CD4-positive, alpha-beta T cell treated with Interleukin-15 for 4 hours (primary cell): ENCODE measurements at regions not wholly inside any gene's neighbourhood (a gene's known extent, or its start where the extent isn't known, plus 50 kb on each side); places are given as distances from the start of the nearest gene placed in this dataset.
"Not testable (repeated sequence)": the region's sequence is repeated elsewhere in the genome, so short reads cannot be mapped to it uniquely, and the experiment has no call there.

Source experiments
- DNase-seq: peaks from one replicate; pipeline ENCODE4 v3.0.0-alpha.2; 2020; ENCODE audit warnings: low spot score

DNA sequence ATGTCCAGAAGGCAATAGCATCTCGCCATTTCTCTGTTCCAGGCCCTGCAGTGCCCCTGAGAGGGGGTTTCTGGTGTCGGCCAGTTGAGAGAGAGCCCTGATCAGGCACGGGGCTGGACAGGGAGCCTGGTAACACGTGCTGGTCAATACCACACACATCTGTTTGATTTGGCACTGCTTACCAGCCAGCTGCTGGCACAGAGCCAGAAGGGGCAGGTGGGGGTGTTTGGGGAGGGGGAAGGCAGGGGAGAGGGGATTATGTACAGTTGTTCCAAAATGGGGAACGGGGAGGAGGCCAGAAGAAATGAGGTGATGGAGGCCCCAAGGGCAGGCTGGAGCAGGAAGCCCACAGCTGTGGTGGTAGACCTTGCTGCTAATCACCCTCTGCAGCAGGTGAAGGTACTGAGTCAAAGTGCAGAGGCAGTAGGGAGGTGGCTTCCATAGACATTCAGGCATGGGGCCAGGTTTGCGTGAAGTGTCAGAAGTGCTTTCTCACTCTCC, 153.5 kb upstream of the LPP start:
- DNase-seq = peak; percentile 40

DNA sequence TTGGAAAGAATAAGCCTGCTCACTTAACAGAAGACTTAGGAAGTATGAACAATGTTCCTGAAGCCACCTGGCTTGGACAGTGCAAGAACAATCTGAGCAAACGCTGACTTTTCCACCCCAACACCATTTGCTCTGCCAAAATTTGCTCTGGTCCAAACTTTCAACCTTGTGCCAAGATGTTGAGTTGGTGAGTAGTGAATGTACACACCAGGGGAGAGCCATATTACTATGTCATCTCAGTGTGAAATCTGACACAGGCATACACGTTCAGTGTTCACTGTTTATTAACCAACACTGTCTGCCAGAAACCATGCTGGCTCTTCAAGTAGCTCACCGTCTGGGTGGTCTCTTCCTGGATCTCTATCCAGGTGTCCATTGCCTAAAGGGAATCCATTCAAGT, 152.9 kb upstream of the LPP start:
- DNase-seq = no peak

DNA sequence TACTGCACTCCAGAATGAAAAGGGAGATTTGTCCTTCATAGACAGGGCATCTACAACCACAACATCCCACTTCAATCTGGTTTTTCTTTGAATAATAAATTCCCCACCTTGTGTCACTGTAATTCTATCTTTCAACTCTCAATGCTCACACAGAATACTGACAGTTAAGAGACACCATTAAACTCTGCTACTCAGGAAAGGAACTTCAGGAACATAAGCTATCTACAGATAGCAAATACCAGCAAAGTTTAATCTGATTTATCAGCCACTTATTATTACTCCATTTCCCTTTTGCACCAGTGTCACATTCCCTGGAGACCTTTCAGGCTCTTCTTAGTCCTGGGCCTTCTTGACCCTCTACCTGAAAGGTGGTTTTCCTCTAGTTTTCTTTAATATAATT, 152.0 kb upstream of the LPP start:
- DNase-seq = no peak

DNA sequence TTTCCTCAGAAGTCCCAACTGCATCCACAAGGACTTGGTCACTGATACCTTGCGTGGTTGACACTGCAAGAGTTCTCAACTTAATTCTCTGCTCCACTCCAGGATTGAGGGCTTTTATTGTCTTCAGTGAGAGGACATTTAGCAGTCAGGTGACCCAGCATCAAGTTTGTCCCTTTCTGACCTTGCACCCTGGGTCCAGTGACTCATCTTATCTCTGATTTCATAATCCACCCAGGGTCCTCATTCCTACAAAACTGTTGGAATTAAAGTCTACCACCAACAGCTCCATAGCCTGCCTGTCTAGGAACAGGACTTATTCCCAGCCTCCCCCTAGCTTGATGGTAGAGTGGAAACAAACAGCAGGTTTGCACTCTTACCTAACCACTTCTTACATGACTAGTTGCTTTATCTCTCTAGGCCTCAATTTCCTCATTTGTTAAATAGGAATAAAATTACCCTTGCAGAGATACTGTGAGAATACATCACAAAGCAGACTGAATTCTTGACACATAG, 151.3 kb upstream of the LPP start:
- DNase-seq = no peak

DNA sequence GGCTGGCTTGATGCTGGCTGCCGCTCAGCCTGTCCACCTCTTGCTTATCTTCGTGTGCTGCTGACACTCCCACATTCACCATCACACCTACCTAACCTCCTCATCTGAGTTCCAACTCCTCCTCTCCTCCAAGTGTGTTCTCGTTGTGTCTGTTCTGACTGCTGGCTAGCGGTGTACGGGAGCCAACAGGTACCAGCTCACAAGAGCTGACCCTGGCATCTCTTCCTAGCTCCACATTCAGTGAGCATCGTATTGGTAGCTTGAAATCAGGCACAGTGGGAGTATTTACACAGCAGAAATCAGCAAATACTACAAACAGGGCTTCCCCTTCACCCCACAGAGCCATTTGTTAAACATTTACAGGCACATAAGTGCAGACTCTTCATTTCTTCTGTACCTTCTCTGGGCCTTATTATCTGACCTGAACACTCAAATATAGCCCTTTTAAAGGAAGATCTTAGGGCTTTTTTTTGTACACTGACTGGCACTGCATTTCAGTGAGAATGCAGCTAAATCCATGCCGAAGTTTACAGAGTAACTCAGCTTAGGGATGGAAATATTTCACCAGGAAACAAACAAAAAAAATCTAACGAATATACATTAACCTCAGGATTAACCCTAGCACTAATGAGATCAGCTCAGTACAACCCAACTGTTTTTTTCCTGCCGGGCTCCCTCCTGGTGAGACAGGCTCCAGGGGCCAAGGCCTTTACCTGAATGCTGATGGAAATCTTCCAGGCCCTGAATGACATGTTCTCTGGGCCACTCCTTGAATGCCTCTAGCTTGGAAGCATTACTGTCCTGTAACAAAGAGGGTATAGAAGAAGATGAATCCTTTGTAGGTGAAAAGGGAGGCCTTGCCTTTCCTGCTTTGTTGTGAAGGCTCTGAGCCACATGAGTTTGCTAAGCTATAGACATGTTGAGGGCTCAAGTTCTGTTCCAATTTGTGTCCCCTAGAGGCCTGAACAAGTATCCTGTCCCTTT, 150.5 kb upstream of the LPP start:
- no peak for DNase-seq

DNA sequence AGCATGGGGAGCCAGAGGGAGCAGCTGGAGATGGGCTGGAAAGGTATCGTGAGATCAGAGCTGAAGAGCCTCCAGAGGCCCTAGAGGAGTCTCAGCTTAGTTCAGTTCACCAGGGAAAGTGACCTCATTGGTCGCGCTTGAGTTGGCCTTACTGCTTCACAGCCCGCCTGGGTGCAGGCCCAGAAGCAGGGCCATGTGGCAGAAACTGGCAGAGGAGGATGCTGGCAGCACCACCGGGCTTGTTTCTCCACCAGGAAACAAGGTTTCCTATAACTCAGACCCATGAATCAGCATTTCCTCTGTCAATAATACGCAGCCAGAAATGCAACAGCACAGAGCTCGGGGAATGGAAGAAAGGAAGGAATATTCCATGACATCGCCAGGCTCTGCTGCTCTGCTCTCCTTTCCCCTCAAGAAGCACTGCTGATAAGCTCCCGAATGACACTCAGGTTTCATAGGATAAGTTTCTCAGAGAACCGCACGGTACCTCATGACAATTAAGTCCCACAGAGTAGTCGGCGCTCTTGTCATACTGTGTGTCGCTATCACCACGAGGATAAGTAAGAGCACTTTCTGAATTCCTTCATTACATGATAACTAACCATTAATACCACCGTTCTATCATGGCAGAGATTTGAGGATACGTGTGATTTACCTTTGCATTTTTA, 147.1 kb upstream of the LPP start:
- no peak for DNase-seq

DNA sequence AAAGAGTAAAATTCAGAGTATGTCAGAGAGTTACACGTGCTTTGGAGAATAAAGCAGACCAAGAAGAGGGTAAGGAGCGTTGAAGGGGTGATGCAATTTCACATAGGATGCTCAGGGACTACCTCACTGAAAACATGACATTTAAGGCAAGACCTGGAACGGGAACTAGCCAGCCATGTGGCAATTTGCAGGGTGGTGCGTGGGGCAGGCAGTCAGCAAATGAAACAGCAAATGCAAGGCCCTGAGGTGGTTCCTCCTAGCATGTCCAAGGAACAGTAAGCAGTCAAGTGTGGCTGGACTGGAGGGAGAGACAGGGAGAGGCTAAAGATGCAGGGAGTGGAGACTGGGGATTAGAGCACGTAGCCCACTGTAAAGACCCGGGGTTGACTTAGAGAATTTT, 146.1 kb upstream of the LPP start:
- DNase-seq = no peak

DNA sequence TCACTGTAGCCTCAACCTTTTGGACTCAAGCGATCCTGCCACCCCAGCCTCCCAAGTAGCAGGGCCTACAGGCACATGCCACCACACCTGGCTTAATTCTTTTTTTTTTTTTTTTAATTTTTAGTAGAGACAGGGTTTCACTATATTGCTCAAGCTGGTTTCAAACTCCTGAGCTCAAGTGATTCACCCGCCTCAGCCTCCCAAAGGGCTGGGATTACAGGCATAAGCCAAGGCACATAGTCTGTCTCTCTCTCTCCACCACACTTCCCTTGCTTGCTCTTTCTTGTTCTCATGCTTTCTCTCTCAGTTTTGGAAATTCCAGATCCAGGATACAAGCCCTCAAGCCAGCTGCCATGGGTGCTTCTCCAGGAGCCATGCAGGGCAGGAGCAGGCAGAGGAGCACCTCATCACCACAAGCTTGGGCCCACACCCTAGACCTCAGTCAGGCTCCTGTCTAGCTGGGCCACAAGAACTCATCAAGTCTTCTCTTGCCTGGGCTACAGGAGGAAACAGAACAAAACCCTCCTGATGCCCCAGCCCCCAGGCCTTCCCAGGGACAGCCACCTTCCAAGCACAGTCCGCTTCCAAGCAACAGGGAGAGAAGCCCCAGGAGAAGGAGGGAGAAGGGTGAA, 145.3 kb upstream of the LPP start:
- DNase-seq = no peak

DNA sequence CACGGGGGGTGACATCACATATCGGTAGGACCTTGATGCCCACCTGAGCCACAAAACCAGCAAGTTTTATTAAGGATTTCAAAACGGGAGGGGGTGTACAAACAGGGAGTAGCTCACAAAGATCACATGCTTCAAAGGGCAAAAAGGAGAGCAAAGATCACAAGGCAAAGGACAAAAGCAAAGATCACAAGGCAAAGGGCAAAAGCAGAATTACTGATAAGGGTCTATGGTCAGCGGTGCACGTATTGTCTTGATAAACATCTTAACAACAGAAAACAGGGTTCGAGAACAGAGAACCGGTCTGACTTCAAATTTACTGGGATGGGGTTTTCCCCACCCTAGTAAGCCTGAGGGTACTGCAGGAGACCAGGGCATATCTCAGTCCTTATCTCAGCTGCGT, 143.5 kb upstream of the LPP start:
- DNase-seq = no peak

DNA sequence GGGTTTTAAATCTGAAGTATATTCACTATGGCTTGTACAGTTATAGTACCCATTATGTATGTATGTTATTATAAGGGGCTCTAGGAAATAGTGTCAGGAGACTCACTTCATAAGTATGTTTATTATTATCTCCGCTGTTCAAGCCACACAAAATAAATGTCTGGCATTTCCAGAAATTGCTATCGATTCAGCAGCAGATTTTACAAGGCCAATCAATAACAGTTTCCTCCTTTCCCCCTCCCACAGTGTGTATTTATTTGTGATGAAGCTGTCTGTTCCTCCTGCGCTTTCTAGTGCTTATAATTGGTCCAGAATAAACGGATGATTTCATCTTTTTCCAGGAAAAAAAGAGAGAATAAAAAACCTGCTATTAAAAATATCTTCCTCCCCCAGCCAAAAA, 134.2 kb upstream of the LPP start:
- DNase-seq = no peak

DNA sequence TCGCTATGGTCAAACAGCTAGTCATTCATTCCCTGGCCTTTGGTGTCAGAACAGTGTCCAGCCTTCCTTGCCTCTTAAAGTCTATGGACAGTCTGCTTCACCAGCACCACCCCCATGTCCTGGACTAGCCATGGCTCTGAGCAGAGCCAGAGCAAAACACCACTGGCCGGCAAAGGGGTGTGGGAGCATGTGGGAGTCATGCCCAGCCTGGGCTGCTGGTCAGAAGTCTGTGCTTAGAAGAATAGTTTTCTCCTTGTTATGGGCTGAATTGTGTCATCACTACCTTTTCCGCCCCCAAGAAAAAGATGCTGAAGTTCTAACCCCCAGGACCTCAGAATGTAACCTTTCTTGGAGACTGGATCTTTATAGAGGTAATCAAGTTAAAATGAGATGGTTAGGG, 132.9 kb upstream of the LPP start:
- no peak for DNase-seq

DNA sequence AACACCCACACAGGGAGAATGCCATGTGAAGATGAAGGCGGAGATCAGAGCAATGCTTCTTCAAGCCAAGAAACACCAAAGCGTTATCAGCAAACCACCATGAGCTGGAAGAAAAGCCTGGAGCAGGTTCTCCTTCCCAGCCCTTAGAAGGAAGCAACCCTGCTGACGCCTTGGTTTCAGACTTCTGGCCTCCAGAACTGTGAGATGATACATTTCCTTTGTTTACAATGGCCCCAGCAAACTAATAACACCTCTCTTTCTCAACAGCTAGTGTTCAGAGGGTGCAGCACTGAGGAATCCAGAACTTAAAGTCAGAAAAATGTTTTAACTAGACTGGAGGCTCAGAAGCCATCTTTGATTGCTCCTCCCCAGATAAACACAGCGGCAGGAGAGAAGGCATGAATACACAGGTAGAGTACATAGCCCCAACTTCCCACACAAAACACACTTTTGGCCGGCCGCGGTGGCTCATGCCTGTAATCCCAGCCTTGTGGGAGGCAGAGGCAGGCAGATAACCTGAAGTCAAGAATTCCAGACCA, 132.4 kb upstream of the LPP start:
- DNase-seq = no peak

DNA sequence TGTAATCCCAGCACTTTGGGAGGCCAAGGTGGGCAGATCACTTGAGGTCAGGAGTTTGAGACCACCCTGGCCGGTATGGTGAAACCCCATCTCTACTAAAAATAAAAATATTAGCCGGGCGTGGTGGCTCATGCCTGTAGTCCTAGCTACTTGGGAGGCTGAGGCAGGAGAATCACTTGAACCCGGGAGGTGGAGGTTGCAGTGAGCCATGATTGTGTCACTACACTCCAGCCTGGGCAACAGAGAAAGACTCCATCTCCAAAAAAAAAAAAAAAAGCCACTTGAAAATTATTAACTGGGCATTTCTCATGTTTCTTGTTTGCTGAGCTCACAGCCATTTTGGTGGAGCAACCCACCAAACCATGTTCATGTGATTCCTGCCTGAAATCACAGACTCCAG, 131.1 kb upstream of the LPP start:
- DNase-seq = not testable (repeated sequence)

DNA sequence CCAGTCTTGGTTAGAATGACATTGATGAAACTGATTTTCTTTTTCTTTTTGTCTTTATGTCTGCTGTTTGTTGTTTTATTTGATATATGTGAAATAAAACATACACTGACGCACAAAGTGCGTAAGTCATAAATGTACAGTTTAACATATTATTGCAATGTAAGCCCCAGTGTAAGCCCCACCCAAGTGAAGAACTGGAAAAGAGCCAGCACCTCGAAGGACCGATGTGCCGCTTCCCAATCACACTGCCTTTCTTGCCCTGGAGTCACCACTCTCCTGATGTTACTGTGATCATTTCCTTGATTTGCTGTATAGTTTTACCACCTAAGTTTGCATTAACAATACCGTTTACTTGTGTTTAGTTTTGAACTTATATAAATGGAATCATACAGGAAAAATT, 128.4 kb upstream of the LPP start:
- DNase-seq = no peak

DNA sequence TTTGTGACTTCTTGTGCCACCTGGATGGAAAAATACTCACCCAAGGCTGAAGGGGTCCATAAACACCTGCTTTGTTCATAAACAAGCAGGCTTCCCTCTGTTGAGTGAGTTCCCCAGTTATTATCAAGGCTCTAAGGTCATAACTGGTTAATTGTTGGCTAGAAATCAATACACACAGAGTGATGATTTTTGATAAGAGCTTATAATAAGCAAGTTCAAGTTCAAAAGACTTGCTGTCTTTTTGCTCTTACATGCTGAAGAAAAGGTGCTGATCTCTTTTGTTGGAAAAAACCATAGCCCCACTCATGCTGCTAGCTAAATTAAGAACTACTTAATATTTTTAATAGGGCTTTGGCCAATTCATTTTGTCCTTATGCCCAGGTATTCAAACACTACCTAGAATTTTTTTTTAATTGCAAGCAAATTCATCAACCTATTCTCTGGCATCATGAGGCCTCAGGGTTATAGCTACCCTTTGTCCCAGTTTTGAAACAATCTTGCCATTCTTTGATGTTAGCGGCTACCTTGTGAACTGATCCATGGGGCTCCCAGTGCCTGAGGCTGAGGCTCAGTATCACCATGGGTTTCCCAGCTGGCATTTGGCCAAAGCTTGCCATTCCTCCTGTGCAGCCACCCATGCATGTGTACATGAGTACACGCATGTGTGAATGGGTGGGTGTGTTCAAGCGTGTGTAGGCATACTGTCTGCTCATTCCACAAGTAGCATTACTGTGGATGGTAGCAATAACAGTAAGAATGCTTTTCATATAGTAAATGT, 127.6 kb upstream of the LPP start:
- DNase-seq = no peak

DNA sequence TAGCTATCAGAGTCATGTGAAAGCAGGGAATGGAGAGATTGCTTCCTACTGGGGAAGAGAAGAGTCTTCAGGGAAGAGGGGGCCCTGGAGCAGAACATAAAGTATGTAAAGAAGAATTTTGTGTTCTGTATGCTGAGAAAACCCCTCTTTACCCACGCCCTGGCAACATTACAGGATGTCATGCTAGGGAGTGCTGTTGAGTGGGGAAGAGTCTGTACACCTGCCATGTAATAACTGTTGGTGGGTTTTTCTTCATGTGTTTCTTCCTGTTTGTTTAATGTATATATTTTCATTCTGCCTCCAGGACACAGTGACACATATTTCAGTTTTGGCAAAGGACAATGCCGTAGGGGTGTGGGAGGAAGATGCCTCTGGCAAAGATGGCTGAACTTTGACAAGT, 122.8 kb upstream of the LPP start:
- no peak for DNase-seq

DNA sequence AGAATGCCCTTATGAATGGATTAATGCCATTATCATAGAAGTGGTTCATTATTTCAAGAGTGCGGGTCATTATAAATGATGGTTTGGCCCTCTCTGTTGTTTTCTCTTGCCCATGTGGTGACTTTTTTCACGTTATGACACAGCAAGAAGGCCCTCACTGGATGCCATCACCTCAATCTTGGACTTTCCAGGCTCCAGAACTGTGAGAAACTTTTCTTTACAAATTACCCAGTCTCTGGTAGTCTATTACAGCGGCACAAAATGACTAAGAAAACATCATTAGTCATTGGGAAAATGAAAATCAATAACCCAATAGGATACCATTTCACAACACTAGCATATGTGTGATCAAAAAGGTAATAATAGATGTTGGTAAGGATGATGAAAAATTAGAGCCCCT, 119.0 kb upstream of the LPP start:
- DNase-seq = no peak

DNA sequence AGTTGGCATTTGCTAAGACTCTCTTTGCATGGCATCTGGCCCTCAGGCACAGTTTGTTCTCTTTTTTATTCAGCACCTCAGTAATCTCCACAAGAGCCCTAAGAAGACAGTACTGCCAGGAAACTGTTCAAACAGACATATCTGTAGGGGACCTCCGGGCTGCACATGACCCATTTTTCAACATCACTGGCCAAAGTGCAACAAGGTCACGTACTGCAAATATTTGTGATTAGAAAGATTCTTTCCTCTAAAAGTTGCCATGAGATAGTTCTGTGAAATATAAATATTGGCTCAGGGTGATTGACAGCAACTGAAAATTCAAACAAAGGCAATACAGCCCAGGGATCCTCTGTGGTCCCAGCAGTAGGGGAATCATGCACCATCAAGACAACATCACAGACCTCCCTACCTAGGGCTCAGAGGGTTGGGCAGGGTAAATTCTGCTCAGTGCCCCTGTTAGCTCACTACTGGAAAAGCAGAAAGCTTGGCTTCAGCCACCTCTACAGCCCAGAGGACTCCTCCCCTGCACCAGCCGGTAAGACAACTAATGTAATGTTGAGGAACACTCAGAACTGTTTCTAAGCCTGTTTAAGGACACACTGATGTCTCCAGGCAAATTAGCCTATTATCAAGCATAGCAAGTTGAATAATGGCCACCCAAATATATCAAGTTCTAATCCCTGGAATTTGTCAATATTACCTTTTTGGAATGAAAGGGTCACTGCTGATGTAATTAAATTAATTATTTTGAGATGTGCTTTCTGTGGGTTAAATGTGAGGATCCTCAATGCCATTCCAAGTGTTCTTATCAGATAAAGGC, 117.4 kb upstream of the LPP start:
- DNase-seq = no peak

DNA sequence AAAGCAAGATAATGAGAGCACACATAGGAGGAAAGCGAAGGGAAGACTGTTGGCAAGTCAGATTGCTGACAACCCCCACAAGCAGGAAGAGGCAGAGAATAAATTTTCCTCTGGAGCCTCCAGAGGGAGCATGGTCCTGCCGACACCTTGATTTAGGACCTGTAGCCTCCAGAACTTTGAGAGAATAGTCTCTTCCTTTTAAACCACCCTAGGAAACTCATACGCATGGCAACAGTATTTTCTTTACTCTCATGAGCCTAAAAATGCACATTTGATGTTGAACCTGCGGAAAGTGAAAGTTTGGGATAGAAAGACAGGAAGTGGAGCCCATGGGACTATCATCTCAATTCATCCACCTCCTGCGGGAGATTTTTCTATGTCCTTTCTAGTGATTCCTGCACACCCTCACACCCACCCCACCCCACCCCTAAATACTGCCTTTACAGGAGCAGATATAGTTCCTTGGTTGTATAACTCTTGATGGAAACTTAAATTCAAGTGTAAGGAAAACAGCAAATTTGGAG, 116.7 kb upstream of the LPP start:
- no peak for DNase-seq

DNA sequence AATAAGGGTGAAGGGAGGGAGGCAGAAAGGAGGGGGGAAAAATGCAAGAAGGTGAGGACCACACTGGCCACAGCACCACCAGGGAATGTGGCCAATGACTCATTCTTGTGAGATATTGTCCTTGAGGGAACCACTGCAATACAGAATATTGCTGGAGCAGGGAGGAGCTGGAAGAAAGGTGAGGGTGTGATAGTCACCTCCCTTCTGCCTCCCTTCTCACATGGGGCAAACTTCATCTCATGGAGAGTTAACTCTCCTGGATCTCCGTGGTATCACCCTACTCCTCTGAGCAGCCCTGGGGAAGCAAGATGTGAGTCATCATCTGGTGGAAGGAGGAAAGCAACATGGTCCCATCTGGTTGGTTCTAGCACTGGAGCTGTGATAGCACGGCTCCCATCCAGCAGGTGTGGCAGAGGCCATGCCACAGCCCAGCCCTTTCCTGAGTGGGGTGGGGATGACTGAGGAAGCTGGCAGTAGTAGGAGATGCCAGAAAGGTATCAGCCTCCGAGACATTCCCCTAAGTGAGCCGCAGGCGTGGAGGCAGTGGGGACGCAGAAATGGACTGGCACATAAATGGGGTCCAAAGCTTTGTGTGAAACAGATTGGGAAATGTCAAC, 115.9 kb upstream of the LPP start:
- DNase-seq = no peak
